Neural cell (in vitro differentiated cells): ENCODE measurements at regions not wholly inside any gene's neighbourhood (a gene's known extent, or its start where the extent isn't known, plus 50 kb on each side); places are given as distances from the start of the nearest gene placed in this dataset.

ENCODE experiments used
- H2AFZ ChIP-seq: fragments of 200-600, 300-800 bp; sonication (generic), shearing (Covaris generic); 2 replicates; pipeline ENCODE4 v1.6.0; 2014; ENCODE audit warnings: low read depth, mild to moderate bottlenecking, antibody characterized with exemption, low read length, moderate library complexity
- H3F3A ChIP-seq: fragments of 200-600 bp; shearing (Covaris generic); 2 replicates; pipeline ENCODE4 v1.6.1; 2016; ENCODE audit warnings: mild to moderate bottlenecking, moderate library complexity, mixed read lengths, antibody characterized with exemption, low read length; ENCODE audit not compliant: insufficient read depth, poor library complexity, severe bottlenecking
- H3K27ac ChIP-seq: fragments of 200-600, 300-800 bp; sonication (generic), shearing (Covaris generic); 2 replicates; pipeline ENCODE4 v1.5.1; 2014; ENCODE audit warnings: mild to moderate bottlenecking, low read length, moderate library complexity
- H3K27me3 ChIP-seq: fragments of 300-800, 200-600 bp; sonication (generic), shearing (Covaris generic); 2 replicates; pipeline ENCODE4 v1.6.0; 2014; ENCODE audit warnings: mild to moderate bottlenecking, low read depth, low read length, moderate library complexity; ENCODE audit not compliant: insufficient read depth
- H3K36me3 ChIP-seq: fragments of 300-800, 200-600 bp; sonication (generic), shearing (Covaris generic); 2 replicates; pipeline ENCODE4 v1.5.1; 2014; ENCODE audit warnings: mild to moderate bottlenecking, antibody characterized with exemption, low read length, moderate library complexity; ENCODE audit not compliant: insufficient read depth
- H3K4me2 ChIP-seq: fragments of 300-800, 200-600 bp; sonication (generic), shearing (Covaris generic); 2 replicates; pipeline ENCODE4 v1.6.0; 2014; ENCODE audit warnings: mild to moderate bottlenecking, low read length
- H3K4me3 ChIP-seq: fragments of 300-800, 200-600 bp; sonication (generic), shearing (Covaris generic); 2 replicates; pipeline ENCODE4 v1.5.1; 2014; ENCODE audit warnings: mild to moderate bottlenecking, low read length, moderate library complexity
- H3K79me2 ChIP-seq: fragments of 200-600 bp; shearing (Covaris generic); replicated peaks from 2 replicates; pipeline ENCODE4 v1.6.0; 2014; ENCODE audit warnings: mild to moderate bottlenecking, low read length, moderate library complexity; ENCODE audit not compliant: insufficient read depth
- H3K9ac ChIP-seq: fragments of 300-800, 200-600 bp; sonication (generic), shearing (Covaris generic); 2 replicates; pipeline ENCODE4 v1.6.1; 2016; ENCODE audit warnings: mild to moderate bottlenecking, low read length, mixed read lengths
- H3K9me2 ChIP-seq: fragments of 200-600 bp; shearing (Covaris generic); 2 replicates; pipeline ENCODE4 v1.6.1; 2016; ENCODE audit warnings: mild to moderate bottlenecking, low read length, mixed read lengths; ENCODE audit not compliant: insufficient read depth
- H3K9me3 ChIP-seq: fragments of 200-600, 300-800 bp; sonication (generic), shearing (Covaris generic); 2 replicates; pipeline ENCODE4 v1.6.1; 2016; ENCODE audit warnings: mild to moderate bottlenecking, mixed run types, low read length, moderate library complexity, mixed read lengths
- H4K20me1 ChIP-seq: fragments of 200-600 bp; shearing (Covaris generic); 2 replicates; pipeline ENCODE4 v1.6.1; 2016; ENCODE audit warnings: mild to moderate bottlenecking, mixed run types; ENCODE audit not compliant: insufficient read depth
- EP300 ChIP-seq: fragments of 450-650 bp; conservative IDR thresholded peaks from 2 replicates; pipeline ENCODE4 v1.6.1; 2014; ENCODE audit warnings: antibody characterized with exemption, mild to moderate bottlenecking, moderate library complexity; ENCODE audit not compliant: poor library complexity, severe bottlenecking
- EZH2 ChIP-seq: fragments of 200-600, 300-800 bp; shearing (Covaris generic), sonication (generic); IDR thresholded peaks from 2 replicates; pipeline ENCODE4 v1.6.1; 2014; ENCODE audit warnings: antibody characterized with exemption, low read length, borderline replicate concordance, mild to moderate bottlenecking; ENCODE audit not compliant: insufficient read depth, poor library complexity, severe bottlenecking
- MXI1 ChIP-seq: fragments of 450-650 bp; conservative IDR thresholded peaks from 2 replicates; pipeline ENCODE4 v1.6.1; 2014; ENCODE audit warnings: antibody characterized with exemption, mild to moderate bottlenecking; ENCODE audit not compliant: poor library complexity, severe bottlenecking
- POLR2AphosphoS5 ChIP-seq: IDR thresholded peaks from 2 replicates; pipeline ENCODE4 v1.6.1; 2012
- RAD21 ChIP-seq: fragments of 450-650 bp; conservative IDR thresholded peaks from 2 replicates; pipeline ENCODE4 v1.6.1; 2014; ENCODE audit warnings: antibody characterized with exemption, mild to moderate bottlenecking, moderate library complexity
- SMC3 ChIP-seq: fragments of 450-650 bp; conservative IDR thresholded peaks from 2 replicates; pipeline ENCODE4 v1.6.1; 2014; ENCODE audit warnings: antibody characterized with exemption, mild to moderate bottlenecking, moderate library complexity; ENCODE audit not compliant: poor library complexity
- TAF1 ChIP-seq: IDR thresholded peaks from 2 replicates; pipeline ENCODE4 v1.6.1; 2012; ENCODE audit warnings: low read depth
- TF ChIP-seq, protein P1 (sequence below): IDR thresholded peaks from 2 replicates; pipeline ENCODE4 v1.6.1; 2012; ENCODE audit warnings: borderline replicate concordance
- TF ChIP-seq, protein P2 (sequence below): fragments of 450-650 bp; IDR thresholded peaks from 2 replicates; pipeline ENCODE4 v1.5.1; 2014; ENCODE audit warnings: antibody characterized with exemption, mild to moderate bottlenecking, moderate library complexity; ENCODE audit not compliant: poor library complexity, severe bottlenecking

DNA sequence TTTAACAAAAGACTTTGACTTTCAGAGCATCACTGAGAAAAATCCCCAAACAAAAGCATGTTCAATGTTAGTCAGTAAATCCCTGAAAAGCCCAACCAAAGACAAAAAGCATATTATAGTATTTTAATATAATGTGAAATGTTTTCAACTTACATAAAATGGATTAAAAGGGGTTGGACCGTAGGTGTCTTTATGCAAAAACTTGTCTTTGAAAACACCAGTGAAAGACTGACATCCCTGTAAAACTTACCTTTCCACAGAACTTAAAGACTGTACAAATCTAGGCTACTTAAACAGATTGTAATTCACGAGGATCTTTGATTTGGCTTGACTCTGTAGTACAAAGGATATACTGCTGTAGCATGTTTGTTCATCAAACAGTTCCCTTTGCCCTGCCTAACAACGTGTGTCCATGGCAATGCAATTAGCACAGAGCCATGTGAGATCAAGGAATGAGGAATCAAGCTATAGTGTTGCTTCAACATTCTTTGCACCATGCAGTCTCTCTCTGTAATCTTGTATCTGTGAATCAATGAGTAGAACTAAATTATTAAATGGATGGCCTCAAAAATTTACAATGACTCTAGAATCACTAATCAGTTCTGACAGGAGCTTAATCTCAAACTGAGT is 138.5 kb upstream of the SYT1 start:
- Histone ChIP-seq H3F3A (no peaks in the 10 kb centered on the region), H2AFZ (no peak overlapping the region), H3K9me3 (no peaks in the 10 kb centered on the region), H3K4me3 (no peak overlapping the region), H3K9me2 (no peaks in the 10 kb centered on the region), H3K4me2 (no peak overlapping the region), H3K79me2 (no peaks in the 10 kb centered on the region), H4K20me1 (no peaks in the 10 kb centered on the region), H3K27me3 (no peaks in the 10 kb centered on the region), H3K9ac (no peak overlapping the region), H3K36me3 (no peaks in the 10 kb centered on the region), H3K27ac (no peak overlapping the region)
- TF ChIP-seq SMC3: no peak
- TF ChIP-seq POLR2AphosphoS5: no peak
- TF ChIP-seq MXI1: no peak
- no peak for TF ChIP-seq TAF1
- no peak for TF ChIP-seq EP300
- TF ChIP-seq, protein P1, sequence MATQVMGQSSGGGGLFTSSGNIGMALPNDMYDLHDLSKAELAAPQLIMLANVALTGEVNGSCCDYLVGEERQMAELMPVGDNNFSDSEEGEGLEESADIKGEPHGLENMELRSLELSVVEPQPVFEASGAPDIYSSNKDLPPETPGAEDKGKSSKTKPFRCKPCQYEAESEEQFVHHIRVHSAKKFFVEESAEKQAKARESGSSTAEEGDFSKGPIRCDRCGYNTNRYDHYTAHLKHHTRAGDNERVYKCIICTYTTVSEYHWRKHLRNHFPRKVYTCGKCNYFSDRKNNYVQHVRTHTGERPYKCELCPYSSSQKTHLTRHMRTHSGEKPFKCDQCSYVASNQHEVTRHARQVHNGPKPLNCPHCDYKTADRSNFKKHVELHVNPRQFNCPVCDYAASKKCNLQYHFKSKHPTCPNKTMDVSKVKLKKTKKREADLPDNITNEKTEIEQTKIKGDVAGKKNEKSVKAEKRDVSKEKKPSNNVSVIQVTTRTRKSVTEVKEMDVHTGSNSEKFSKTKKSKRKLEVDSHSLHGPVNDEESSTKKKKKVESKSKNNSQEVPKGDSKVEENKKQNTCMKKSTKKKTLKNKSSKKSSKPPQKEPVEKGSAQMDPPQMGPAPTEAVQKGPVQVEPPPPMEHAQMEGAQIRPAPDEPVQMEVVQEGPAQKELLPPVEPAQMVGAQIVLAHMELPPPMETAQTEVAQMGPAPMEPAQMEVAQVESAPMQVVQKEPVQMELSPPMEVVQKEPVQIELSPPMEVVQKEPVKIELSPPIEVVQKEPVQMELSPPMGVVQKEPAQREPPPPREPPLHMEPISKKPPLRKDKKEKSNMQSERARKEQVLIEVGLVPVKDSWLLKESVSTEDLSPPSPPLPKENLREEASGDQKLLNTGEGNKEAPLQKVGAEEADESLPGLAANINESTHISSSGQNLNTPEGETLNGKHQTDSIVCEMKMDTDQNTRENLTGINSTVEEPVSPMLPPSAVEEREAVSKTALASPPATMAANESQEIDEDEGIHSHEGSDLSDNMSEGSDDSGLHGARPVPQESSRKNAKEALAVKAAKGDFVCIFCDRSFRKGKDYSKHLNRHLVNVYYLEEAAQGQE: no peak
- TF ChIP-seq, protein P2, sequence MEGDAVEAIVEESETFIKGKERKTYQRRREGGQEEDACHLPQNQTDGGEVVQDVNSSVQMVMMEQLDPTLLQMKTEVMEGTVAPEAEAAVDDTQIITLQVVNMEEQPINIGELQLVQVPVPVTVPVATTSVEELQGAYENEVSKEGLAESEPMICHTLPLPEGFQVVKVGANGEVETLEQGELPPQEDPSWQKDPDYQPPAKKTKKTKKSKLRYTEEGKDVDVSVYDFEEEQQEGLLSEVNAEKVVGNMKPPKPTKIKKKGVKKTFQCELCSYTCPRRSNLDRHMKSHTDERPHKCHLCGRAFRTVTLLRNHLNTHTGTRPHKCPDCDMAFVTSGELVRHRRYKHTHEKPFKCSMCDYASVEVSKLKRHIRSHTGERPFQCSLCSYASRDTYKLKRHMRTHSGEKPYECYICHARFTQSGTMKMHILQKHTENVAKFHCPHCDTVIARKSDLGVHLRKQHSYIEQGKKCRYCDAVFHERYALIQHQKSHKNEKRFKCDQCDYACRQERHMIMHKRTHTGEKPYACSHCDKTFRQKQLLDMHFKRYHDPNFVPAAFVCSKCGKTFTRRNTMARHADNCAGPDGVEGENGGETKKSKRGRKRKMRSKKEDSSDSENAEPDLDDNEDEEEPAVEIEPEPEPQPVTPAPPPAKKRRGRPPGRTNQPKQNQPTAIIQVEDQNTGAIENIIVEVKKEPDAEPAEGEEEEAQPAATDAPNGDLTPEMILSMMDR: no peak
- no peak for TF ChIP-seq RAD21
- TF ChIP-seq EZH2: no peak

DNA sequence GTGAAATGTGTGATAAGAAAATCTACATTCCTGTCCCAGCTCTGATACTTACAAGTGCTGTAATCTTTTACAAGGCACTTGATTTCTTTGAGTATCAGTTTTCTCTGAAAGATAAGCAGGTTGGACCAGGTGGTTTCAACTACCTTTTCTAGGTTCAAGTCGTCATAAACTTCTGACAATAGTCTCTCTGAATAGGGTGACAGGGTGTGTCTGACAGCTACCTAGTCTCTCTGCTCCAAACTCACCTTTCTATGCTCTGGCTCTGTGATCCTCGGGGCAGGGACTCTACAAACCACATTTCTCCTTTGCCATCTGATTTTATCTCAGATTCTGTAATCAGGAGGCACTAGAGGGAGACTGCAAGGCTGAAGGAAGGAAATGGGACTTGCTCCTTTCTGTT is 137.7 kb upstream of the SYT1 start:
- Histone ChIP-seq H3K4me3 (no peak overlapping the region), H3K4me2 (no peak overlapping the region), H3K36me3 (no peaks in the 10 kb centered on the region), H3K9me3 (no peaks in the 10 kb centered on the region), H2AFZ (no peak overlapping the region), H3K79me2 (no peaks in the 10 kb centered on the region), H3F3A (no peaks in the 10 kb centered on the region), H3K27ac (no peak overlapping the region), H4K20me1 (no peaks in the 10 kb centered on the region), H3K9ac (no peak overlapping the region), H3K27me3 (no peaks in the 10 kb centered on the region), H3K9me2 (no peaks in the 10 kb centered on the region)
- TF ChIP-seq, protein P1: no peak
- TF ChIP-seq MXI1: no peak
- no peak for TF ChIP-seq EZH2
- TF ChIP-seq POLR2AphosphoS5: no peak
- TF ChIP-seq EP300: no peak
